HG02885 (cell line): ENCODE measurements at regions not wholly inside any gene's neighbourhood (a gene's known extent, or its start where the extent isn't known, plus 50 kb on each side); places are given as distances from the start of the nearest gene placed in this dataset.
"Not testable (repeated sequence)": the region's sequence is repeated elsewhere in the genome, so short reads cannot be mapped to it uniquely, and the experiment has no call there.

Source experiments
- ATAC-seq: cut with Tn5 transposase; IDR thresholded peaks from one replicate; pipeline ENCODE4 v1.9.1; 2021; ENCODE audit warnings: mild to moderate bottlenecking; ENCODE audit not compliant: unreplicated experiment, poor library complexity

- not testable (repeated sequence) for ATAC-seq
Observed at GRCh38 chr20:29761621-29762385, 1495.7 kb upstream of the DEFB115 start.

- ATAC-seq: no peak
Observed at GRCh38 chr20:29762620-29763019, 1494.8 kb upstream of the DEFB115 start.

GRCh38 chr20:29763821-29764511, 1493.5 kb upstream of the DEFB115 start:
- no peak for ATAC-seq

GRCh38 chr20:29764922-29765610, 1492.4 kb upstream of the DEFB115 start:
- ATAC-seq: not testable (repeated sequence)

- ATAC-seq: not testable (repeated sequence)
Observed at GRCh38 chr20:29778033-29778432, 1479.4 kb upstream of the DEFB115 start.

GRCh38 chr20:29781217-29781616, 1476.2 kb upstream of the DEFB115 start:
- not testable (repeated sequence) for ATAC-seq

GRCh38 chr20:29781891-29782290, 1475.6 kb upstream of the DEFB115 start:
- ATAC-seq: not testable (repeated sequence)

- not testable (repeated sequence) for ATAC-seq
Observed at GRCh38 chr20:29787456-29787855, 1470.0 kb upstream of the DEFB115 start.

- ATAC-seq: no peak
Observed at GRCh38 chr20:29790510-29790909, 1467.0 kb upstream of the DEFB115 start.

GRCh38 chr20:29831508-29831907, 1426.0 kb upstream of the DEFB115 start:
- not testable (repeated sequence) for ATAC-seq

GRCh38 chr20:29868014-29868413, 1389.5 kb upstream of the DEFB115 start:
- not testable (repeated sequence) for ATAC-seq

- not testable (repeated sequence) for ATAC-seq
Observed at GRCh38 chr20:29868688-29869087, 1388.8 kb upstream of the DEFB115 start.

GRCh38 chr20:29871816-29872215, 1385.6 kb upstream of the DEFB115 start:
- ATAC-seq: not testable (repeated sequence)

- ATAC-seq: no peak
Observed at GRCh38 chr20:29873946-29874345, 1383.5 kb upstream of the DEFB115 start.

GRCh38 chr20:29874476-29875202, 1382.8 kb upstream of the DEFB115 start:
- ATAC-seq: no peak

- ATAC-seq: not testable (repeated sequence)
Observed at GRCh38 chr20:29875321-29876083, 1382.0 kb upstream of the DEFB115 start.

- ATAC-seq: not testable (repeated sequence)
Observed at GRCh38 chr20:29876084-29876910, 1381.2 kb upstream of the DEFB115 start.

- ATAC-seq: no peak
Observed at GRCh38 chr20:29876911-29877285, 1380.6 kb upstream of the DEFB115 start.
